Common myeloid progenitor, CD34-positive (primary cell): ENCODE measurements at regions not wholly inside any gene's neighbourhood (a gene's known extent, or its start where the extent isn't known, plus 50 kb on each side); places are given as distances from the start of the nearest gene placed in this dataset.

Source experiments
- CTCF ChIA-PET: fragments of 350-600 bp; sonication (Branson Sonifier 250); formaldehyde crosslinking; loops from one replicate; lab custom pipeline; 2021; ENCODE audit warnings: antibody characterized with exemption; lab: Charles Lee
- POLR2A ChIA-PET: fragments of 350-600 bp; sonication (Branson Sonifier 250); formaldehyde crosslinking; loops from one replicate; lab custom pipeline; 2021; ENCODE audit warnings: antibody characterized with exemption; lab: Charles Lee
- DNase-seq, 3 donors: peaks; one replicate each; pipeline versions ENCODE4 v3.0.0 to v3.0.0-alpha.2; 2013
- H3K27ac ChIP-seq, 2 experiments: 1 replicate in 1 of 2; 2 replicates in 1 of 2; pipeline ENCODE4 v1.7.0; 2013; ENCODE audit warnings: inconsistent platforms in 2 of 2, low read length in 2 of 2, mild to moderate bottlenecking in 2 of 2, low read depth in 1 of 2, moderate library complexity in 1 of 2; ENCODE audit not compliant: severe bottlenecking in 2 of 2, insufficient read depth in 1 of 2, poor library complexity in 1 of 2
- H3K27me3 ChIP-seq, 5 experiments: replicated peaks in 2 of 5; 1 replicate in 3 of 5; 2 replicates in 2 of 5; pipeline versions ENCODE4 v1.6.1 to v1.7.0; 2013; ENCODE audit warnings: low read length in 4 of 5, mild to moderate bottlenecking in 2 of 5, moderate library complexity in 2 of 5, inconsistent platforms in 1 of 5; ENCODE audit not compliant: insufficient read depth in 5 of 5, control insufficient read depth in 4 of 5
- H3K36me3 ChIP-seq, 4 experiments: 1 replicate in 2 of 4; 2 replicates in 2 of 4; pipeline versions ENCODE4 v1.6.1 to v1.7.0; 2013; ENCODE audit warnings: low read length in 3 of 4, control low read depth in 1 of 4, mild to moderate bottlenecking in 1 of 4; ENCODE audit not compliant: control insufficient read depth in 4 of 4, insufficient read depth in 4 of 4
- H3K4me1 ChIP-seq, 4 experiments: 1 replicate in 3 of 4; 2 replicates in 1 of 4; pipeline versions ENCODE4 v1.6.1 to v1.7.1; 2013; ENCODE audit warnings: low read length in 3 of 4, mild to moderate bottlenecking in 3 of 4, control low read depth in 1 of 4, inconsistent platforms in 1 of 4, moderate library complexity in 1 of 4; ENCODE audit not compliant: control insufficient read depth in 4 of 4, insufficient read depth in 4 of 4; ENCODE audit errors: control extremely low read depth in 1 of 4
- H3K4me3 ChIP-seq, 7 experiments: 1 replicate in 4 of 7; 2 replicates in 3 of 7; pipeline versions ENCODE4 v1.5.1 to v1.7.0; 2013; ENCODE audit warnings: mild to moderate bottlenecking in 7 of 7, low read length in 6 of 7, moderate library complexity in 6 of 7, inconsistent platforms in 2 of 7, low read depth in 2 of 7, control low read depth in 1 of 7; ENCODE audit not compliant: insufficient read depth in 4 of 7, control insufficient read depth in 1 of 7; ENCODE audit errors: extremely low read depth in 1 of 7
- H3K9me3 ChIP-seq, 5 experiments: 1 replicate in 4 of 5; 2 replicates in 1 of 5; pipeline versions ENCODE4 v1.6.1 to v1.7.1; 2013; ENCODE audit warnings: low read length in 4 of 5, mild to moderate bottlenecking in 2 of 5, inconsistent platforms in 1 of 5, low read depth in 1 of 5, moderate library complexity in 1 of 5; ENCODE audit not compliant: control insufficient read depth in 4 of 5, insufficient read depth in 2 of 5; ENCODE audit errors: control extremely low read depth in 1 of 5
- WGBS: methylation state at CpG from one replicate; pipeline ENCODE4 v1.1.5; 2013; ENCODE audit not compliant: insufficient coverage; 5-methylcytosine and 5-hydroxymethylcytosine counted together

GRCh38 chr1:194487172-194487571, 1300.8 kb upstream of the B3GALT2 start:
- peaks cover 0 to 7% (median 0%) of the 10 kb centered on the region in 5 experiments for H3K9me3 ChIP-seq
- no peaks in the 10 kb centered on the region for H3K36me3 ChIP-seq
- DNase-seq, result no peak
- ChIA-PET POLR2A (no interaction called here), CTCF (no interaction called here)
- H3K4me3 ChIP-seq, result no peak overlapping the region
- no peak overlapping the region for H3K27ac ChIP-seq
- H3K27me3 ChIP-seq, result no peaks in the 10 kb centered on the region
- no CpG with 5 or more reads among the region's 4 CpGs for WGBS
- no peaks in the 10 kb centered on the region for H3K4me1 ChIP-seq

- H3K4me3 ChIP-seq, result no peak overlapping the region
- H3K9me3 ChIP-seq, result peaks cover 0 to 7% (median 0%) of the 10 kb centered on the region in 5 experiments
- H3K27ac ChIP-seq, result no peak overlapping the region
- no peaks in the 10 kb centered on the region for H3K36me3 ChIP-seq
- H3K27me3 ChIP-seq, result no peaks in the 10 kb centered on the region
- ChIA-PET CTCF (no interaction called here), POLR2A (no interaction called here)
- H3K4me1 ChIP-seq, result no peaks in the 10 kb centered on the region
- no peak for DNase-seq
These were observed 1299.0 kb upstream of the B3GALT2 start for GRCh38 chr1:194485432-194485831.

- no CpG with 5 or more reads among the region's 1 CpG for WGBS
- ChIA-PET POLR2A (no interaction called here), CTCF (no interaction called here)
- no peak for DNase-seq
- H3K9me3 ChIP-seq, result no peaks in the 10 kb centered on the region
- no peak overlapping the region for H3K4me3 ChIP-seq
- no peak overlapping the region for H3K27ac ChIP-seq
- no peaks in the 10 kb centered on the region for H3K27me3 ChIP-seq
- no peaks in the 10 kb centered on the region for H3K36me3 ChIP-seq
- no peaks in the 10 kb centered on the region for H3K4me1 ChIP-seq
These were observed 1292.3 kb upstream of the B3GALT2 start for GRCh38 chr1:194478731-194479130.

- Histone ChIP-seq H3K4me3 (no peak overlapping the region), H3K27me3 (no peaks in the 10 kb centered on the region), H3K27ac (no peak overlapping the region), H3K4me1 (no peaks in the 10 kb centered on the region), H3K9me3 (no peaks in the 10 kb centered on the region), H3K36me3 (no peaks in the 10 kb centered on the region)
- no peak for DNase-seq
- POLR2A ChIA-PET, result no interaction called here
- CTCF ChIA-PET, result no interaction called here
These were observed 1291.5 kb upstream of the B3GALT2 start for GRCh38 chr1:194477908-194478307.

- DNase-seq, result no peak
- no CpG with 5 or more reads among the region's 2 CpGs for WGBS
- ChIA-PET POLR2A (no interaction called here), CTCF (no interaction called here)
- Histone ChIP-seq H3K27ac (no peak overlapping the region), H3K4me3 (no peak overlapping the region), H3K27me3 (no peaks in the 10 kb centered on the region), H3K36me3 (no peaks in the 10 kb centered on the region), H3K9me3 (no peaks in the 10 kb centered on the region), H3K4me1 (no peaks in the 10 kb centered on the region)
These were observed 1290.5 kb upstream of the B3GALT2 start for GRCh38 chr1:194476872-194477271.

GRCh38 chr1:194476351-194476750, 1289.9 kb upstream of the B3GALT2 start:
- no peaks in the 10 kb centered on the region for H3K27me3 ChIP-seq
- H3K9me3 ChIP-seq, result no peaks in the 10 kb centered on the region
- WGBS, result 89% methylated on average over 1 of the region's 2 CpGs
- no peak overlapping the region for H3K27ac ChIP-seq
- no peaks in the 10 kb centered on the region for H3K36me3 ChIP-seq
- no peak for DNase-seq
- ChIA-PET POLR2A (no interaction called here), CTCF (no interaction called here)
- no peaks in the 10 kb centered on the region for H3K4me1 ChIP-seq
- H3K4me3 ChIP-seq, result no peak overlapping the region

- POLR2A ChIA-PET, result no interaction called here
- H3K27ac ChIP-seq, result no peak overlapping the region
- WGBS, result 100% methylated on average over 2 of the region's 3 CpGs
- no peak for DNase-seq
- no peaks in the 10 kb centered on the region for H3K4me1 ChIP-seq
- no peak overlapping the region for H3K4me3 ChIP-seq
- no peaks in the 10 kb centered on the region for H3K36me3 ChIP-seq
- no peaks in the 10 kb centered on the region for H3K27me3 ChIP-seq
- H3K9me3 ChIP-seq, result no peaks in the 10 kb centered on the region
- CTCF ChIA-PET, result no interaction called here
These were observed 1288.3 kb upstream of the B3GALT2 start for GRCh38 chr1:194474701-194475100.
